Trophoblast cell (in vitro differentiated cells and primary cell): ENCODE measurements at regions not wholly inside any gene's neighbourhood (a gene's known extent, or its start where the extent isn't known, plus 50 kb on each side); places are given as distances from the start of the nearest gene placed in this dataset.

Source experiments
- DNase-seq, 2 donors: peaks; one replicate each; pipeline ENCODE4 v3.0.0-alpha.2; 2016
- H2AFZ ChIP-seq: 2 replicates; pipeline ENCODE4 v1.6.1; 2013; ENCODE audit warnings: low read length, moderate library complexity, mild to moderate bottlenecking; ENCODE audit not compliant: insufficient read depth, poor library complexity
- H2AK5ac ChIP-seq: 2 replicates; pipeline ENCODE4 v1.6.1; 2013; ENCODE audit warnings: mild to moderate bottlenecking, low read length
- H2BK120ac ChIP-seq: 2 replicates; pipeline ENCODE4 v1.6.1; 2013; ENCODE audit warnings: low read length, mild to moderate bottlenecking, moderate library complexity; ENCODE audit not compliant: insufficient read depth, poor library complexity
- H2BK12ac ChIP-seq: 2 replicates; pipeline ENCODE4 v1.6.1; 2013; ENCODE audit warnings: mild to moderate bottlenecking, low read length, moderate library complexity
- H2BK5ac ChIP-seq: 2 replicates; pipeline ENCODE4 v1.6.1; 2013; ENCODE audit warnings: low read length, low read depth, moderate library complexity, mild to moderate bottlenecking; ENCODE audit not compliant: poor library complexity
- H3K14ac ChIP-seq: 2 replicates; pipeline ENCODE4 v1.6.1; 2013; ENCODE audit warnings: mild to moderate bottlenecking, low read length
- H3K18ac ChIP-seq: 2 replicates; pipeline ENCODE4 v1.6.1; 2013; ENCODE audit warnings: mild to moderate bottlenecking, low read length
- H3K23ac ChIP-seq: 2 replicates; pipeline ENCODE4 v1.6.1; 2013; ENCODE audit warnings: low read length
- H3K27ac ChIP-seq: 2 replicates; pipeline ENCODE4 v1.5.1; 2013; ENCODE audit warnings: low read depth, mild to moderate bottlenecking, inconsistent platforms, low read length, moderate library complexity
- H3K27me3 ChIP-seq: 2 replicates; pipeline ENCODE4 v1.6.1; 2013; ENCODE audit warnings: inconsistent platforms, mild to moderate bottlenecking, low read length, moderate library complexity; ENCODE audit not compliant: insufficient read depth
- H3K36me3 ChIP-seq, 2 experiments: 1 replicate in 1 of 2; 2 replicates in 1 of 2; pipeline ENCODE4 v1.6.1; 2013; ENCODE audit warnings: low read length in 2 of 2, mild to moderate bottlenecking in 2 of 2, moderate library complexity in 1 of 2; ENCODE audit not compliant: insufficient read depth in 2 of 2, control insufficient read depth in 1 of 2
- H3K4ac ChIP-seq: 2 replicates; pipeline ENCODE4 v1.6.1; 2013; ENCODE audit warnings: low read depth, mild to moderate bottlenecking, low read length, moderate library complexity
- H3K4me1 ChIP-seq, 2 experiments: 1 replicate in 1 of 2; 2 replicates in 1 of 2; pipeline ENCODE4 v1.6.1; 2013; ENCODE audit warnings: low read length in 2 of 2, mild to moderate bottlenecking in 2 of 2, moderate library complexity in 1 of 2; ENCODE audit not compliant: insufficient read depth in 2 of 2, control insufficient read depth in 1 of 2
- H3K4me2 ChIP-seq: 2 replicates; pipeline ENCODE4 v1.6.1; 2013; ENCODE audit warnings: inconsistent platforms, mild to moderate bottlenecking, low read length, moderate library complexity
- H3K4me3 ChIP-seq: 2 replicates; pipeline ENCODE4 v1.5.1; 2013; ENCODE audit warnings: mild to moderate bottlenecking, low read depth, low read length, inconsistent platforms
- H3K79me1 ChIP-seq: one replicate; pipeline ENCODE4 v1.6.1; 2013; ENCODE audit warnings: low read length
- H3K79me2 ChIP-seq: 2 replicates; pipeline ENCODE4 v1.6.1; 2013; ENCODE audit warnings: low read length, mild to moderate bottlenecking; ENCODE audit not compliant: control insufficient read depth, insufficient read depth, poor library complexity
- H3K9ac ChIP-seq: 2 replicates; pipeline ENCODE4 v1.6.1; 2013; ENCODE audit warnings: mild to moderate bottlenecking, low read length
- H3K9me3 ChIP-seq: 2 replicates; pipeline ENCODE4 v1.6.1; 2013; ENCODE audit warnings: low read depth, mild to moderate bottlenecking, control low read depth, inconsistent platforms, low read length; ENCODE audit not compliant: insufficient read depth
- H4K12ac ChIP-seq: 2 replicates; pipeline ENCODE4 v1.6.1; 2013; ENCODE audit warnings: low read depth, mild to moderate bottlenecking, low read length, moderate library complexity
- H4K8ac ChIP-seq: 2 replicates; pipeline ENCODE4 v1.6.1; 2013; ENCODE audit warnings: low read depth, mild to moderate bottlenecking, low read length, moderate library complexity
- H4K91ac ChIP-seq: one replicate; pipeline ENCODE4 v1.6.1; 2013; ENCODE audit warnings: low read depth, mild to moderate bottlenecking, low read length, moderate library complexity
- WGBS: extraction: QIAGEN DNeasy Blood & Tissue Kit; methylation state at CpG from one replicate; pipeline ENCODE4 v1.1.7; 2013; ENCODE audit warnings: missing lambda C conversion rate; ENCODE audit not compliant: insufficient read length, insufficient coverage; ENCODE audit errors: extremely low coverage; 5-methylcytosine and 5-hydroxymethylcytosine counted together

- Histone ChIP-seq H3K18ac (no peak overlapping the region), H4K12ac (no peak overlapping the region), H3K4me1 (no peaks in the 10 kb centered on the region), H3K4ac (no peak overlapping the region), H4K91ac (no peak overlapping the region), H3K27ac (no peak overlapping the region), H3K14ac (no peak overlapping the region), H3K23ac (no peak overlapping the region), H3K9ac (no peak overlapping the region), H3K9me3 (no peaks in the 10 kb centered on the region), H2AFZ (no peak overlapping the region), H3K27me3 (no peaks in the 10 kb centered on the region), H2BK5ac (no peak overlapping the region), H2BK120ac (no peak overlapping the region), H3K79me2 (no peaks in the 10 kb centered on the region), H3K4me2 (no peak overlapping the region), H2AK5ac (no peak overlapping the region), H2BK12ac (no peak overlapping the region), H3K79me1 (no peaks in the 10 kb centered on the region), H3K36me3 (no peaks in the 10 kb centered on the region), H3K4me3 (no peak overlapping the region), H4K8ac (no peak overlapping the region)
- no peak for DNase-seq
- WGBS, result no CpG with 5 or more reads among the region's 5 CpGs
These were observed 182.2 kb downstream of the SNRPN start for GRCh38 chr15:25137013-25137412.

- Histone ChIP-seq H3K36me3 (no peaks in the 10 kb centered on the region), H3K27ac (no peak overlapping the region)
- WGBS, result no CpG with 5 or more reads among the region's 15 CpGs
These were observed 214.5 kb downstream of the SNRPN start for GRCh38 chr15:25169318-25169717.

GRCh38 chr15:25170113-25170731, 215.4 kb downstream of the SNRPN start:
- WGBS, result no CpG with 5 or more reads among the region's 19 CpGs

More at GRCh38 chr15:25169318-25169717, 214.5 kb downstream of the SNRPN start:
- Histone ChIP-seq H3K27me3 (no peaks in the 10 kb centered on the region), H2AFZ (no peak overlapping the region), H2BK120ac (no peak overlapping the region), H3K9ac (no peak overlapping the region), H3K18ac (no peak overlapping the region), H2BK5ac (no peak overlapping the region), H3K4me1 (no peaks in the 10 kb centered on the region), H3K79me1 (no peaks in the 10 kb centered on the region), H4K91ac (no peak overlapping the region), H4K12ac (no peak overlapping the region), H3K23ac (no peak overlapping the region), H3K4ac (no peak overlapping the region), H2AK5ac (no peak overlapping the region), H4K8ac (no peak overlapping the region), H3K9me3 (peaks cover 42% of the 10 kb centered on the region), H3K14ac (no peak overlapping the region), H3K4me2 (no peak overlapping the region), H2BK12ac (no peak overlapping the region), H3K4me3 (peak overlapping the region; percentile 25), H3K79me2 (no peaks in the 10 kb centered on the region)
- DNase-seq, result no peak

GRCh38 chr15:25170781-25171110, 216.0 kb downstream of the SNRPN start:
- Histone ChIP-seq H3K9ac (no peak overlapping the region), H4K8ac (no peak overlapping the region), H2AFZ (no peak overlapping the region), H3K79me1 (no peaks in the 10 kb centered on the region), H3K4me1 (no peaks in the 10 kb centered on the region), H3K27me3 (no peaks in the 10 kb centered on the region), H3K18ac (no peak overlapping the region), H2BK5ac (no peak overlapping the region), H3K4me2 (no peak overlapping the region), H2BK120ac (no peak overlapping the region), H3K4me3 (no peak overlapping the region), H3K14ac (no peak overlapping the region), H3K23ac (no peak overlapping the region), H3K4ac (no peak overlapping the region), H2AK5ac (no peak overlapping the region), H3K9me3 (peaks cover 51% of the 10 kb centered on the region), H4K12ac (no peak overlapping the region), H2BK12ac (no peak overlapping the region), H3K36me3 (no peaks in the 10 kb centered on the region), H3K27ac (no peak overlapping the region), H4K91ac (no peak overlapping the region), H3K79me2 (no peaks in the 10 kb centered on the region)
- DNase-seq, result no peak
- WGBS, result no CpG with 5 or more reads among the region's 6 CpGs

More at GRCh38 chr15:25170113-25170731, 215.4 kb downstream of the SNRPN start:
- no peaks in the 10 kb centered on the region for H3K4me1 ChIP-seq
- H3K9me3 ChIP-seq, result peaks cover 46% of the 10 kb centered on the region
- H3K23ac ChIP-seq, result no peak overlapping the region
- no peak overlapping the region for H2BK12ac ChIP-seq
- no peak overlapping the region for H3K9ac ChIP-seq
- no peak overlapping the region for H2AFZ ChIP-seq
- no peak overlapping the region for H2BK120ac ChIP-seq
- peak overlapping the region; percentile 40 for H3K4me3 ChIP-seq
- no peaks in the 10 kb centered on the region for H3K36me3 ChIP-seq
- H3K4me2 ChIP-seq, result no peak overlapping the region
- H3K79me2 ChIP-seq, result no peaks in the 10 kb centered on the region
- no peak overlapping the region for H3K14ac ChIP-seq
- no peak overlapping the region for H3K27ac ChIP-seq
- H3K18ac ChIP-seq, result no peak overlapping the region
- no peak for DNase-seq
- no peaks in the 10 kb centered on the region for H3K27me3 ChIP-seq
- no peak overlapping the region for H2BK5ac ChIP-seq
- no peaks in the 10 kb centered on the region for H3K79me1 ChIP-seq
- no peak overlapping the region for H4K12ac ChIP-seq
- H4K8ac ChIP-seq, result no peak overlapping the region
- no peak overlapping the region for H4K91ac ChIP-seq
- no peak overlapping the region for H3K4ac ChIP-seq
- no peak overlapping the region for H2AK5ac ChIP-seq
